H1 (cell line): ENCODE measurements at regions not wholly inside any gene's neighbourhood (a gene's known extent, or its start where the extent isn't known, plus 50 kb on each side); places are given as distances from the start of the nearest gene placed in this dataset.

Experiments used
- CTCF ChIA-PET: fragments of 300-600 bp; sonication (Branson Sonifier 250); formaldehyde crosslinking; loops from one replicate; lab custom pipeline; 2021; ENCODE audit not compliant: partially characterized antibody; lab: Charles Lee
- POLR2A ChIA-PET: fragments of 300-600 bp; sonication (Branson Sonifier 250); formaldehyde crosslinking; loops from one replicate; lab custom pipeline; 2021; ENCODE audit warnings: inconsistent platforms; ENCODE audit not compliant: partially characterized antibody; lab: Charles Lee
- DNase-seq, 2 experiments: peaks; one replicate each; pipeline versions ENCODE4 v3.0.0 to v3.0.0-alpha.2; 2010 to 2022; ENCODE audit warnings: low spot score in 2 of 2, low read depth in 1 of 2, mixed read lengths in 1 of 2
- FAIRE-seq: peaks from 2 replicates; lab custom pipeline; 2011; peaks lifted over from hg19 to GRCh38; lab: Jason Lieb, UNC
- H2AFZ ChIP-seq: 2 replicates; pipeline ENCODE4 v1.8.1; 2012; ENCODE audit warnings: low read length, inconsistent platforms
- H2AK5ac ChIP-seq: 2 replicates; pipeline ENCODE4 v1.6.1; 2013; ENCODE audit warnings: low read depth, low read length
- H2BK120ac ChIP-seq: replicated peaks from 2 replicates; pipeline ENCODE3; 2013; ENCODE audit warnings: low read depth, low read length, inconsistent platforms
- H2BK12ac ChIP-seq: 2 replicates; pipeline ENCODE4 v1.6.1; 2013; ENCODE audit warnings: low read depth, low read length
- H2BK15ac ChIP-seq: 2 replicates; pipeline ENCODE4 v1.6.1; 2013; ENCODE audit warnings: low read length
- H2BK20ac ChIP-seq: 2 replicates; pipeline ENCODE4 v1.6.1; 2013; ENCODE audit warnings: low read length
- H2BK5ac ChIP-seq: 2 replicates; pipeline ENCODE4 v1.6.1; 2013; ENCODE audit warnings: low read depth, low read length
- H3K14ac ChIP-seq: 2 replicates; pipeline ENCODE4 v1.6.1; 2013; ENCODE audit warnings: inconsistent platforms; ENCODE audit not compliant: insufficient read length
- H3K18ac ChIP-seq: 2 replicates; pipeline ENCODE4 v1.6.1; 2013; ENCODE audit warnings: low read length; ENCODE audit errors: extremely low read depth
- H3K23ac ChIP-seq: 2 replicates; pipeline ENCODE4 v1.6.1; 2013; ENCODE audit warnings: inconsistent platforms; ENCODE audit not compliant: insufficient read length
- H3K23me2 ChIP-seq: 2 replicates; pipeline ENCODE4 v1.6.1; 2013; ENCODE audit warnings: low read depth, low read length
- H3K27ac ChIP-seq: 2 replicates; pipeline ENCODE4 v1.6.1; 2011; ENCODE audit warnings: low read depth, low read length, inconsistent platforms
- H3K27me3 ChIP-seq, 4 experiments: replicated peaks in 1 of 4; 1 replicate in 1 of 4; 2 replicates in 3 of 4; pipeline versions ENCODE4 v1.6.1 to v1.8.1; 2011 to 2013; ENCODE audit warnings: low read length in 3 of 4, mild to moderate bottlenecking in 3 of 4, inconsistent platforms in 2 of 4, mixed read lengths in 2 of 4, moderate library complexity in 1 of 4; ENCODE audit not compliant: control insufficient read depth in 3 of 4, insufficient read depth in 3 of 4; ENCODE audit errors: extremely low read depth in 1 of 4
- H3K36me3 ChIP-seq, 4 experiments: 2 replicates each; pipeline versions ENCODE4 v1.6.1 to v1.8.1; 2011 to 2013; ENCODE audit warnings: mild to moderate bottlenecking in 4 of 4, low read length in 3 of 4, moderate library complexity in 2 of 4, control low read depth in 1 of 4, inconsistent platforms in 1 of 4; ENCODE audit not compliant: insufficient read depth in 4 of 4, control insufficient read depth in 2 of 4
- H3K4ac ChIP-seq: replicated peaks from 2 replicates; pipeline ENCODE3; 2013; ENCODE audit warnings: low read length, low read depth, mixed read lengths, inconsistent platforms; ENCODE audit not compliant: insufficient read length
- H3K4me1 ChIP-seq, 4 experiments: replicated peaks in 1 of 4; 1 replicate in 1 of 4; 2 replicates in 3 of 4; pipeline versions ENCODE4 v1.6.1 to v1.8.1; 2011 to 2013; ENCODE audit warnings: low read length in 3 of 4, inconsistent platforms in 2 of 4, mixed read lengths in 1 of 4; ENCODE audit not compliant: insufficient read depth in 4 of 4, control insufficient read depth in 3 of 4
- H3K4me2 ChIP-seq, 2 experiments: 2 replicates each; pipeline versions ENCODE4 v1.6.1 to v1.8.1; 2011 to 2013; ENCODE audit warnings: low read depth in 2 of 2, low read length in 2 of 2, control low read depth in 1 of 2, inconsistent platforms in 1 of 2, mild to moderate bottlenecking in 1 of 2; ENCODE audit not compliant: insufficient read depth in 1 of 2
- H3K4me3 ChIP-seq, 4 experiments: fragments of 200-600, 300-600 bp in 1 of 4; sonication (generic), shearing (Covaris generic), sonication (Bioruptor Twin) in 1 of 4; 2 replicates each; pipeline versions ENCODE4 v1.5.1 to v1.8.1; 2011 to 2016; ENCODE audit warnings: low read length in 4 of 4, low read depth in 3 of 4, control low read depth in 2 of 4, inconsistent platforms in 2 of 4, mild to moderate bottlenecking in 2 of 4, mixed read lengths in 1 of 4, moderate library complexity in 1 of 4; ENCODE audit not compliant: insufficient read depth in 2 of 4; ENCODE audit errors: extremely low read depth in 1 of 4
- H3K56ac ChIP-seq: replicated peaks from 2 replicates; pipeline ENCODE3; 2013; ENCODE audit warnings: low read depth, mild to moderate bottlenecking, mixed read lengths, low read length, inconsistent platforms; ENCODE audit not compliant: insufficient read length
- H3K79me1 ChIP-seq: 2 replicates; pipeline ENCODE4 v1.6.1; 2013; ENCODE audit warnings: low read depth, low read length, control low read depth
- H3K79me2 ChIP-seq, 2 experiments: 2 replicates each; pipeline versions ENCODE4 v1.6.1 to v1.8.1; 2012 to 2013; ENCODE audit warnings: low read length in 2 of 2, mild to moderate bottlenecking in 2 of 2, inconsistent platforms in 1 of 2; ENCODE audit not compliant: insufficient read depth in 2 of 2, control insufficient read depth in 1 of 2
- H3K9ac ChIP-seq, 4 experiments: replicated peaks in 1 of 4; 1 replicate in 1 of 4; 2 replicates in 3 of 4; pipeline versions ENCODE4 v1.6.1 to v1.8.1; 2011 to 2013; ENCODE audit warnings: low read depth in 3 of 4, low read length in 3 of 4, control low read depth in 2 of 4, mild to moderate bottlenecking in 2 of 4, moderate library complexity in 2 of 4, inconsistent platforms in 1 of 4; ENCODE audit errors: extremely low read depth in 1 of 4
- H3K9me3 ChIP-seq, 2 experiments: 2 replicates each; pipeline versions ENCODE4 v1.6.1 to v1.8.1; 2012 to 2013; ENCODE audit warnings: mild to moderate bottlenecking in 2 of 2, moderate library complexity in 2 of 2, control low read depth in 1 of 2, inconsistent platforms in 1 of 2, low read depth in 1 of 2, low read length in 1 of 2, mixed read lengths in 1 of 2; ENCODE audit not compliant: insufficient read depth in 2 of 2
- H4K20me1 ChIP-seq, 2 experiments: replicated peaks in 1 of 2; 2 replicates each; pipeline versions ENCODE3 to v1.8.1; 2011 to 2013; ENCODE audit warnings: inconsistent platforms in 2 of 2, low read length in 2 of 2, mild to moderate bottlenecking in 1 of 2; ENCODE audit not compliant: insufficient read depth in 2 of 2, control insufficient read depth in 1 of 2
- H4K5ac ChIP-seq: 2 replicates; pipeline ENCODE4 v1.6.1; 2013; ENCODE audit warnings: low read length, low read depth, mixed read lengths, inconsistent platforms; ENCODE audit not compliant: insufficient read length
- H4K8ac ChIP-seq: 2 replicates; pipeline ENCODE4 v1.8.0; 2013; ENCODE audit warnings: mild to moderate bottlenecking, moderate library complexity, low read length, inconsistent platforms; ENCODE audit not compliant: insufficient read depth; ENCODE audit errors: extremely low read depth
- H4K91ac ChIP-seq: replicated peaks from 2 replicates; pipeline ENCODE3; 2013; ENCODE audit warnings: low read length, mixed read lengths, inconsistent platforms; ENCODE audit not compliant: insufficient read length
- CBX8 ChIP-seq: fragments of 300-800, 300-1000 bp; sonication (generic); IDR thresholded peaks from 2 replicates; pipeline ENCODE4 v1.7.1; 2016; ENCODE audit warnings: low read depth, low read length, borderline replicate concordance
- CHD2 ChIP-seq: IDR thresholded peaks from 2 replicates; pipeline ENCODE4 v1.6.1; 2012; ENCODE audit warnings: low read length, improper control_type of control experiment
- CREB1 ChIP-seq: IDR thresholded peaks from 2 replicates; pipeline ENCODE4 v1.6.1; 2012; ENCODE audit warnings: inconsistent platforms
- EP300 ChIP-seq, 2 experiments: IDR thresholded peaks; 1 replicate in 1 of 2; 2 replicates in 1 of 2; pipeline ENCODE4 v1.6.1; 2011 to 2012; ENCODE audit warnings: low read depth in 2 of 2, low read length in 2 of 2, mild to moderate bottlenecking in 2 of 2, borderline replicate concordance in 1 of 2, inconsistent platforms in 1 of 2, moderate library complexity in 1 of 2
- HDAC6 ChIP-seq: IDR thresholded peaks from one replicate; pipeline ENCODE4 v1.7.1; 2012; ENCODE audit warnings: low read depth, mild to moderate bottlenecking, inconsistent platforms, low read length, moderate library complexity
- JUN ChIP-seq: IDR thresholded peaks from 2 replicates; pipeline ENCODE4 v1.6.1; 2011; ENCODE audit warnings: low read depth, mild to moderate bottlenecking, improper control_type of control experiment, low read length
- KDM5A ChIP-seq: fragments of 200-600 bp; IDR thresholded peaks from 2 replicates; pipeline ENCODE4 v1.7.1; 2012; ENCODE audit warnings: mild to moderate bottlenecking, low read length, inconsistent platforms, mixed read lengths
- RAD21 ChIP-seq, 2 experiments: IDR thresholded peaks in 1 of 2; conservative IDR thresholded peaks in 1 of 2; 2 replicates each; pipeline ENCODE4 v1.6.1; 2011; ENCODE audit warnings: low read depth in 2 of 2, low read length in 2 of 2, improper control_type of control experiment in 1 of 2, inconsistent platforms in 1 of 2, mild to moderate bottlenecking in 1 of 2, moderate library complexity in 1 of 2
- SAP30 ChIP-seq: fragments of 300-600 bp; sonication (generic); IDR thresholded peaks from 2 replicates; pipeline ENCODE4 v1.7.1; 2012; ENCODE audit warnings: low read length, moderate library complexity, mild to moderate bottlenecking, inconsistent platforms; ENCODE audit not compliant: insufficient read depth, insufficient replicate concordance
- SIN3A ChIP-seq, 2 experiments: IDR thresholded peaks in 1 of 2; conservative IDR thresholded peaks in 1 of 2; 2 replicates each; pipeline ENCODE4 v1.6.1; 2011 to 2012; ENCODE audit warnings: low read length in 2 of 2, improper control_type of control experiment in 1 of 2, low read depth in 1 of 2, mild to moderate bottlenecking in 1 of 2
- SIX5 ChIP-seq: IDR thresholded peaks from 2 replicates; pipeline ENCODE4 v1.6.1; 2011; ENCODE audit warnings: mild to moderate bottlenecking, low read depth, low read length
- SP1 ChIP-seq: IDR thresholded peaks from 2 replicates; pipeline ENCODE4 v1.6.1; 2011; ENCODE audit warnings: low read depth, low read length
- TAF7 ChIP-seq: optimal IDR thresholded peaks from 2 replicates; pipeline ENCODE3; 2011; ENCODE audit warnings: low read depth, mild to moderate bottlenecking, inconsistent platforms, low read length, moderate library complexity, borderline replicate concordance
- TEAD4 ChIP-seq: IDR thresholded peaks from 2 replicates; pipeline ENCODE4 v1.6.1; 2012; ENCODE audit warnings: low read depth, low read length, inconsistent platforms, mixed read lengths
- WGBS, 2 experiments: shearing (Covaris generic) in 1 of 2; methylation state at CpG; one replicate each; pipeline versions ENCODE4 v1.1.6 to v1.1.7; 2013 to 2015; ENCODE audit warnings: low lambda C conversion rate in 2 of 2, mixed read lengths in 2 of 2, inconsistent platforms in 1 of 2, low coverage in 1 of 2, missing lambda C conversion rate in 1 of 2; ENCODE audit not compliant: insufficient replicate concordance in 2 of 2, insufficient coverage in 1 of 2, insufficient read length in 1 of 2; ENCODE audit errors: extremely low coverage in 1 of 2, missing lambda C conversion rate in 1 of 2; 5-methylcytosine and 5-hydroxymethylcytosine counted together
- TF ChIP-seq, protein P1 (sequence below): IDR thresholded peaks from 2 replicates; pipeline ENCODE4 v1.6.1; 2012; ENCODE audit warnings: inconsistent platforms

DNA sequence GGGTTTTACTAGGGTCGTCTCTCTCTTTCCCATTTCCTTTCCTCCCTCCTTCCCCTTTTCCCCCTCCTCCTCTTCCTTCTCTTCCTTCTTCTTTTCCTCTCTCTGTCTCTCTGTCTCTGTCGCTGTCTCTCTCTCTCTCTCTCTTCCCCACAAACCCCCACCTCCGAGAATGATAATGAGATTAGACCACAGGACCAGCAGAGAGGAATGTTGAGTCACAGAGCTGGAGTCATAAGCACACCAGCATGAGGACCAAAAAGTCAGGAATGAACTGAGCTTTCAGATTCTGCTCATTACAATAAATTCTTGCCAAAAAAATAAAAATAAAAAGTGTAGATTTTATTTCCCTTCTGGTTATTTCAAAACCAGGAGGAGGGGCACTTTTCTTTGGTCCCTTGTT is 377.4 kb downstream of the LTN1 start:
- FAIRE-seq (no peak), DNase-seq (no peak)
- Histone ChIP-seq H3K4me1 (no peaks in the 10 kb centered on the region), H2BK120ac (no peak overlapping the region), H3K36me3 (no peaks in the 10 kb centered on the region), H4K5ac (no peak overlapping the region), H3K4me2 (no peak overlapping the region), H2BK15ac (no peak overlapping the region), H3K27me3 (no peaks in the 10 kb centered on the region), H4K8ac (no peak overlapping the region), H3K14ac (no peak overlapping the region), H3K23ac (no peak overlapping the region), H4K20me1 (no peaks in the 10 kb centered on the region), H3K9me3 (no peaks in the 10 kb centered on the region), H3K79me2 (no peaks in the 10 kb centered on the region), H2AK5ac (no peak overlapping the region), H3K4me3 (no peak overlapping the region), H3K27ac (no peak overlapping the region), H3K23me2 (no peaks in the 10 kb centered on the region), H3K18ac (no peak overlapping the region), H3K56ac (no peak overlapping the region), H2BK12ac (no peak overlapping the region), H2BK5ac (no peak overlapping the region), H2AFZ (no peak overlapping the region), H3K9ac (no peak overlapping the region), H3K4ac (no peak overlapping the region), H2BK20ac (no peak overlapping the region), H4K91ac (no peak overlapping the region), H3K79me1 (no peaks in the 10 kb centered on the region)
- POLR2A ChIA-PET: no interaction called here
- CTCF ChIA-PET: interaction anchor here (0.7 to 1.2 kb wide), 2 partner anchors 841 to 935 kb away, joined by 3 read pairs; no protein-coding TSS in a partner anchor
- WGBS, 2 experiments: 72% methylated on average over 3 of the region's 3 CpGs; no CpG with 5 or more reads in 1 of the 2 experiments
- TF ChIP-seq KDM5A (no peak), RAD21 (IDR thresholded peaks at IDR 0.05 in 1 of 2, conservative IDR thresholded peaks at IDR 0.05 in 1 of 2; ENCODE audit: low read depth in 2 of 2, low read length in 2 of 2) (no peak), SIN3A (conservative IDR thresholded peaks at IDR 0.05 in 1 of 2, IDR thresholded peaks at IDR 0.05 in 1 of 2; ENCODE audit: low read depth in 1 of 2, low read length in 2 of 2) (no peak), CBX8 (no peak), SIX5 (no peak), SAP30 (no peak), TAF7 (no peak), CREB1 (no peak), CHD2 (no peak), TEAD4 (no peak), EP300 (IDR thresholded peaks at IDR 0.05; ENCODE audit: borderline replicate concordance in 1 of 2, low read depth in 2 of 2, low read length in 2 of 2) (no peak), JUN (no peak), HDAC6 (no peak), SP1 (no peak)
- TF ChIP-seq, protein P1, sequence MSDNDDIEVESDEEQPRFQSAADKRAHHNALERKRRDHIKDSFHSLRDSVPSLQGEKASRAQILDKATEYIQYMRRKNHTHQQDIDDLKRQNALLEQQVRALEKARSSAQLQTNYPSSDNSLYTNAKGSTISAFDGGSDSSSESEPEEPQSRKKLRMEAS: no peak
